Neural cell (in vitro differentiated cells): ENCODE measurements at regions not wholly inside any gene's neighbourhood (a gene's known extent, or its start where the extent isn't known, plus 50 kb on each side); places are given as distances from the start of the nearest gene placed in this dataset.

Source experiments
- EZH2 ChIP-seq: fragments of 200-600, 300-800 bp; shearing (Covaris generic), sonication (generic); IDR thresholded peaks from 2 replicates; pipeline ENCODE4 v1.6.1; 2014; ENCODE audit warnings: antibody characterized with exemption, low read length, borderline replicate concordance, mild to moderate bottlenecking; ENCODE audit not compliant: insufficient read depth, poor library complexity, severe bottlenecking
- TAF1 ChIP-seq: IDR thresholded peaks from 2 replicates; pipeline ENCODE4 v1.6.1; 2012; ENCODE audit warnings: low read depth
- TF ChIP-seq, protein P1 (sequence below): fragments of 450-650 bp; IDR thresholded peaks from 2 replicates; pipeline ENCODE4 v1.5.1; 2014; ENCODE audit warnings: antibody characterized with exemption, mild to moderate bottlenecking, moderate library complexity; ENCODE audit not compliant: poor library complexity, severe bottlenecking

DNA sequence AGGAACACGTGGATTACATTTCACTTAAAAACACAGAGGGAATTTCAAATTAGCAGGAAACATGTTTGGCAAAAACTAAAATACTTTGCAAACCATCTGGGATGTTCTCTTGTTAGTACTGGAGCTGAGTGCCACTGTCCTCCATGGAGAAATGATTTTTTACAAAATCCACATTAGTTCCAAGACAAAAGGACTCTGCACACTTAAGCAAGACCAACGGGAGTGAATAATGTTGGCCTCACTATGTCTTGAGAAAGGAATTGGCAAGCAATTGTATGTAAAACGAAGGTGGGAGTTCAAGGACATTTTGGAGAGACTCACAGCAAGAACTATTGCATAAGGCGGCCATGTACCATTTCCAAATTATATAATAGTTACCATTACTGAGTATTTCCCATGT, 547.5 kb downstream of the EBF1 start:
- TF ChIP-seq, protein P1, sequence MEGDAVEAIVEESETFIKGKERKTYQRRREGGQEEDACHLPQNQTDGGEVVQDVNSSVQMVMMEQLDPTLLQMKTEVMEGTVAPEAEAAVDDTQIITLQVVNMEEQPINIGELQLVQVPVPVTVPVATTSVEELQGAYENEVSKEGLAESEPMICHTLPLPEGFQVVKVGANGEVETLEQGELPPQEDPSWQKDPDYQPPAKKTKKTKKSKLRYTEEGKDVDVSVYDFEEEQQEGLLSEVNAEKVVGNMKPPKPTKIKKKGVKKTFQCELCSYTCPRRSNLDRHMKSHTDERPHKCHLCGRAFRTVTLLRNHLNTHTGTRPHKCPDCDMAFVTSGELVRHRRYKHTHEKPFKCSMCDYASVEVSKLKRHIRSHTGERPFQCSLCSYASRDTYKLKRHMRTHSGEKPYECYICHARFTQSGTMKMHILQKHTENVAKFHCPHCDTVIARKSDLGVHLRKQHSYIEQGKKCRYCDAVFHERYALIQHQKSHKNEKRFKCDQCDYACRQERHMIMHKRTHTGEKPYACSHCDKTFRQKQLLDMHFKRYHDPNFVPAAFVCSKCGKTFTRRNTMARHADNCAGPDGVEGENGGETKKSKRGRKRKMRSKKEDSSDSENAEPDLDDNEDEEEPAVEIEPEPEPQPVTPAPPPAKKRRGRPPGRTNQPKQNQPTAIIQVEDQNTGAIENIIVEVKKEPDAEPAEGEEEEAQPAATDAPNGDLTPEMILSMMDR, result no peak
- TF ChIP-seq EZH2 (no peak), TAF1 (no peak)
